IPS-15b (cell line): ENCODE measurements at regions not wholly inside any gene's neighbourhood (a gene's known extent, or its start where the extent isn't known, plus 50 kb on each side); places are given as distances from the start of the nearest gene placed in this dataset.

Experiments
- H3K27me3 ChIP-seq: one replicate; pipeline ENCODE4 v1.6.1; 2013; ENCODE audit warnings: low read length; ENCODE audit not compliant: control insufficient read depth, insufficient read depth
- H3K36me3 ChIP-seq: one replicate; pipeline ENCODE4 v1.6.1; 2013; ENCODE audit warnings: low read length; ENCODE audit not compliant: control insufficient read depth, insufficient read depth
- H3K4me1 ChIP-seq: one replicate; pipeline ENCODE4 v1.6.1; 2013; ENCODE audit warnings: mild to moderate bottlenecking, low read length; ENCODE audit not compliant: control insufficient read depth, insufficient read depth
- H3K4me3 ChIP-seq: one replicate; pipeline ENCODE4 v1.5.1; 2013; ENCODE audit warnings: low read depth, low read length
- H3K9ac ChIP-seq: one replicate; pipeline ENCODE4 v1.6.1; 2013; ENCODE audit warnings: low read depth, mild to moderate bottlenecking, low read length
- H3K9me3 ChIP-seq: one replicate; pipeline ENCODE4 v1.6.1; 2013; ENCODE audit warnings: mild to moderate bottlenecking, low read length; ENCODE audit not compliant: control insufficient read depth, insufficient read depth

GRCh38 chr13:106874323-106874722 is 306.4 kb upstream of the ARGLU1 start:
- H3K9me3 ChIP-seq: no peaks in the 10 kb centered on the region
- H3K4me1 ChIP-seq: peaks cover 7% of the 10 kb centered on the region
- H3K27me3 ChIP-seq: no peaks in the 10 kb centered on the region
- no peak overlapping the region for H3K4me3 ChIP-seq
- H3K36me3 ChIP-seq: no peaks in the 10 kb centered on the region
- H3K9ac ChIP-seq: no peak overlapping the region

GRCh38 chr13:106873810-106874209 is 305.9 kb upstream of the ARGLU1 start:
- no peaks in the 10 kb centered on the region for H3K27me3 ChIP-seq
- no peaks in the 10 kb centered on the region for H3K9me3 ChIP-seq
- H3K9ac ChIP-seq: no peak overlapping the region
- no peak overlapping the region for H3K4me3 ChIP-seq
- H3K4me1 ChIP-seq: peaks cover 7% of the 10 kb centered on the region
- no peaks in the 10 kb centered on the region for H3K36me3 ChIP-seq

- Histone ChIP-seq H3K4me3 (no peak overlapping the region), H3K36me3 (no peaks in the 10 kb centered on the region), H3K9ac (no peak overlapping the region), H3K9me3 (no peaks in the 10 kb centered on the region), H3K4me1 (peaks cover 7% of the 10 kb centered on the region), H3K27me3 (no peaks in the 10 kb centered on the region)
These were observed 299.3 kb upstream of the ARGLU1 start for GRCh38 chr13:106867249-106867648.

GRCh38 chr13:106865716-106866440 is 297.9 kb upstream of the ARGLU1 start:
- Histone ChIP-seq H3K4me3 (no peak overlapping the region), H3K36me3 (no peaks in the 10 kb centered on the region), H3K9me3 (no peaks in the 10 kb centered on the region), H3K27me3 (no peaks in the 10 kb centered on the region), H3K4me1 (peaks cover 5% of the 10 kb centered on the region), H3K9ac (no peak overlapping the region)

GRCh38 chr13:106859533-106859904 is 291.6 kb upstream of the ARGLU1 start:
- Histone ChIP-seq H3K9me3 (no peaks in the 10 kb centered on the region), H3K9ac (no peak overlapping the region), H3K4me3 (no peak overlapping the region), H3K36me3 (no peaks in the 10 kb centered on the region), H3K27me3 (no peaks in the 10 kb centered on the region), H3K4me1 (peaks cover 27% of the 10 kb centered on the region)

- H3K36me3 ChIP-seq: no peaks in the 10 kb centered on the region
- no peak overlapping the region for H3K9ac ChIP-seq
- H3K4me3 ChIP-seq: no peak overlapping the region
These were observed 291.1 kb upstream of the ARGLU1 start for GRCh38 chr13:106858903-106859532.

GRCh38 chr13:106852436-106852835 is 284.5 kb upstream of the ARGLU1 start:
- Histone ChIP-seq H3K9me3 (no peaks in the 10 kb centered on the region), H3K4me1 (peaks cover 6% of the 10 kb centered on the region), H3K27me3 (peaks cover 5% of the 10 kb centered on the region), H3K9ac (no peak overlapping the region), H3K4me3 (no peak overlapping the region), H3K36me3 (no peaks in the 10 kb centered on the region)

More at GRCh38 chr13:106858903-106859532, 291.1 kb upstream of the ARGLU1 start:
- Histone ChIP-seq H3K27me3 (no peaks in the 10 kb centered on the region), H3K4me1 (peaks cover 27% of the 10 kb centered on the region), H3K9me3 (no peaks in the 10 kb centered on the region)

GRCh38 chr13:106850973-106851650 is 283.2 kb upstream of the ARGLU1 start:
- H3K4me3 ChIP-seq: no peak overlapping the region
- no peaks in the 10 kb centered on the region for H3K36me3 ChIP-seq
- H3K9me3 ChIP-seq: no peaks in the 10 kb centered on the region
- H3K9ac ChIP-seq: no peak overlapping the region
- peaks cover 6% of the 10 kb centered on the region for H3K4me1 ChIP-seq
- peaks cover 5% of the 10 kb centered on the region for H3K27me3 ChIP-seq

- Histone ChIP-seq H3K4me1 (peaks cover 3% of the 10 kb centered on the region), H3K9ac (no peak overlapping the region), H3K27me3 (peaks cover 5% of the 10 kb centered on the region), H3K36me3 (no peaks in the 10 kb centered on the region), H3K4me3 (no peak overlapping the region), H3K9me3 (no peaks in the 10 kb centered on the region)
These were observed 278.9 kb upstream of the ARGLU1 start for GRCh38 chr13:106846571-106847448.

- Histone ChIP-seq H3K9ac (no peak overlapping the region), H3K9me3 (peaks cover 2% of the 10 kb centered on the region), H3K27me3 (no peaks in the 10 kb centered on the region), H3K36me3 (no peaks in the 10 kb centered on the region), H3K4me1 (peaks cover 6% of the 10 kb centered on the region), H3K4me3 (no peak overlapping the region)
These were observed 268.4 kb upstream of the ARGLU1 start for GRCh38 chr13:106836186-106836802.

GRCh38 chr13:106835477-106835876 is 267.5 kb upstream of the ARGLU1 start:
- Histone ChIP-seq H3K4me1 (peaks cover 6% of the 10 kb centered on the region), H3K36me3 (no peaks in the 10 kb centered on the region), H3K9me3 (peaks cover 2% of the 10 kb centered on the region), H3K27me3 (no peaks in the 10 kb centered on the region), H3K9ac (no peak overlapping the region), H3K4me3 (no peak overlapping the region)
